Dedifferentiated amniotic fluid mesenchymal stem cell (primary cell): ENCODE measurements at regions not wholly inside any gene's neighbourhood (a gene's known extent, or its start where the extent isn't known, plus 50 kb on each side); places are given as distances from the start of the nearest gene placed in this dataset.
A peak's percentile ranks its signal among the peaks of the same experiment; 100 is the strongest.
"Not testable (repeated sequence)": the region's sequence is repeated elsewhere in the genome, so short reads cannot be mapped to it uniquely, and the experiment has no call there.

Experiments used
- DNase-seq: peaks from one replicate; pipeline ENCODE4 v3.0.0-alpha.2; 2016; ENCODE audit errors: extremely low spot score

- no peak for DNase-seq
Observed at GRCh38 chrX:19172741-19173140, 50.5 kb upstream of the ADGRG2 start.

DNA sequence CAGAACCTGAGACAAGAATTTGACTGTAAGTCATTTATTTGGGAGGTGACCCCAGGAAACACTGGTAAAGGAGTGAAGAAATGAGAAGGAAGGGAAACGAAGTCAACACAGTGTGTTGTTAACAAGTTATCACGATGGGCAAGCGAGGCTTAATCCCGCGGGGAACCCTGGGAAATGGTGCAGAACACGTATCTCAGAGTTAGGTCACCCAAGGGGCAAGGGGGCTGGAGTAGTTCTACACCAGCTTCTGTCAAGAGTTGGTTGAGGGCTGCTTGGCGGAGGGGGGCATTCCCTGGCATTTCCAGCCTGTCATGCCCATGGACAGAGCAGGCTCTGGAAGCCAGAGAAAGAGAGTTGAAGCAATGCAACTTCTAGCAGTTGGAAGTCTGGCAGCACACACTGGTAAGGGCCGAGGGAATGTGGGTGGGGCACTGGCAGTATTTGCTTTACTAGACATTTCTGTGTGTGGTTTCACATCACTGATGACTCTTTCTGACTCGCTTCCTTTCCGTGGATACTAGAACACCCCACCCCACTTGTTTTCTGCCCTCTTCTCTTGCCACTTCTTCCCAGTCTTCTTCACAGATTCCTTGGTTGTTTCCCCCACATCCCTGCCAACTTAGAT is 52.2 kb upstream of the ADGRG2 start:
- DNase-seq, result peak; percentile 34

GRCh38 chrX:19176901-19177630 is 54.8 kb upstream of the ADGRG2 start:
- DNase-seq, result no peak

GRCh38 chrX:19177721-19178120 is 55.5 kb upstream of the ADGRG2 start:
- no peak for DNase-seq

DNA sequence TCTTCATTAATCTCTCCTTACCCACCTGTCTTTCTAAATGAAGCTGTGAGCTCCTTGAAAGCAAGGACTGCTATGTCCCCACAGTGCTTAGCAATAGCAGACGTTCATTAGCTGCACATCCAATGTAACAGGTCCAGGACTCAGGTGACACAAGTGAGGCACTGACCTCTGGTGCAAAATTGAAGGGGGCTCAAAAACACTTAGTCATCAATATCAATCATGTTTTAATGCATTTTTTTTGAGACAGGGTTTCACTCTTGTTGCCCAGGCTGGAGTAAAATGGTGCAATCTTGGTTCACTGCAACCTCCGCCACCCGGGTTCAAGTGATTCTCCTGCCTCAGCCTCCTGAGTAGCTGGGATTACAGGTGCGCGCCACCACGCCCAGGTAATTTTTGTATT is 56.1 kb upstream of the ADGRG2 start:
- DNase-seq, result no peak

- DNase-seq, result no peak
Observed at GRCh38 chrX:19179389-19179788, 57.1 kb upstream of the ADGRG2 start.

DNA sequence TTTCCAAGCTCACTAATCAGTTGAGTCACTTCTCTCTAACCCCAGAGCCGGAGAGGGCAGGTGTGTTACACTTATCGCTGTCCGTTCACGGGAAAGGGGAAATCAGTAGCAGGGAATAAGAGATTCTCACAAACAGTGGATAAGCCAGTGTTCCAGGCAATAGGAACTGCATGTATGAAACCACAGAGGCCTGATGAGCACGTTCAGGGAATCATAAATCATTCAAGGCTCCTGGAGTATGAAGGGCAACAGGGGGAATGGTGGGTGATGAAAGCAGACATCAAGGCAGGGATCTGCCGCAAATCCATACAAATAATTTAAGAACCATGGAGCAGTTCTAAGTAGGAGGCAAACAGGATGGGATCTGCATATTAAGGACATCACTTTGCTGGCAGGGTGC is 59.1 kb upstream of the ADGRG2 start:
- no peak for DNase-seq

GRCh38 chrX:19182785-19183184 is 60.5 kb upstream of the ADGRG2 start:
- no peak for DNase-seq

GRCh38 chrX:19183761-19184477 is 61.7 kb upstream of the ADGRG2 start:
- DNase-seq, result no peak

GRCh38 chrX:19188566-19188965 is 66.3 kb upstream of the ADGRG2 start:
- DNase-seq, result no peak

DNA sequence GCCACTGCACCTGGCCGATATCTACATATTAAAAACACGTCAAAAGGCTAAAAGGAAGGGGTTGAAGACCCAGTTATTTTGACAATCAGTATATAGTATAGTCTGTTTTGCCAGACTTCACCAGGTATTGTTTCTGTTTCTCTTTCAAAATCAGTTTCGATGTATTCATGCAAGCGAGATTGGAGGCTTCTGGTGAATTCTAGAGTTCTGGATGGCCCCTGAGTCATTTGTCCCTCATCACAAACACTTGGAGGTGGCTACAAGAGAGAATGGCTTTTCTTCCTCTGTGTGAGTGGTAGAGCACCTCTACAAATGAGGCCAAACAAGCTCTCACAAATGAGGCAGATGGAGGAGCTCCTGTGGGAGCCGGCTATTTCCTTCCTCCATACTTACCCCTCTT is 68.6 kb upstream of the ADGRG2 start:
- DNase-seq, result no peak

DNA sequence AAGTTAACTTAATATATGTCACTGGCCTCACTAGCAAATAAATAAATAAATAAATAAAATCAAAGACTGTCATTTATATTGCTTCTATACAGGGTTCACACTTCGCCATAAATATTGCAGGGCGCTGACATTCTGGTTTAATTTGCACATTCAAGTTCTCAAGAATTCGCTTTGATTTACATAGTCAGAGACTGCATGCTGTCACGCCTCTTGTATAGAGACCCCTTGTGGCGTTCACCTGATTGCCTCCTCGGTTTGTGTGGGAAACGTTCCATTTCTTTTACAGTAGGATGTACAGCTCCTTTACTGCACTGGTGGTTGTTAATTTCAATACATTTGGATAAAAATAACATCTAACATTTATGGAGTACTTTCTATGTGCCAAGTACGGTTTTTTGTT is 71.3 kb upstream of the ADGRG2 start:
- no peak for DNase-seq

DNA sequence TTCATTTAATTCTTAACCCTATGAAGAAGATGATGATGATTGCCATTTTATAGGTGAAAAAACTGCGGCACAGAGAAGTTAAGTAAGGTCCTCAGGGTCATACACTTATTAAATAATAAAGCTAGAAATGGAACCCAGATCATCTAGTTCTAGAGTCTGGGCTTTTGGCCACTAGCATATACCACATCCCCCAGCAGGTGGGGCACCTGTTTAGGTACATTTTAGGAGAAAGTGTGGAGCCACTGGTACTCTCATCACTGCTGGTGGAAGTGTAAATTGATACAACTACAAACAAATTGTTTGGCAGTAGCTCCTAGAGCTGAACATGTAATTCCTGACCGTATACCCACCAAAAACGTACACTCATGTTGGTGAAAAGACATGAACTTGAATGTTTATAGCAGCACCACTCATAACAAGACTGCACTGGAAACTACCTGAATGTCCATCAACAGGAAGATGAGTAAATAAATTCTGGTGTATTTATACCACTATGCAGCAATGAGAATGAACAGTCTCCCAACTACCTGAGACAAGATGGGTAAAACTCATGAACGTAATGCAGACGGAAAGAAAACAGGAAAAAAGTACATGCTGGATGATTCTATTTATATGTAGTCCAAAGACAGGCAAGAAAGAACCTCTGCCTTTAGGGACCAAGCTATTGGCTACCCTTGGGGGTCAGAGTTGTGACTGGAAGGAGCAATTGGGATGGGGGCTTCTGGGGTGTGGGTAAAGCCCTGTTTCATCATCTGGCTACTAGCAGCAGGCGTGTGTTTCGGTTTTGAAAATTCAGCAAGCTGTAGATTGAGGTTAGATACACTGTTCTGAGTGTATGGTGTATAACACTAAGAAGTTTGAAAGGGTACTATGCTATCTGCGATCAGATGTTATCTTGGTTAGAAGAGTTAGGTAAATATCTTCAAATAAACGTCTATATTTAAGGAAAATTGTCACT is 72.3 kb upstream of the ADGRG2 start:
- DNase-seq, result no peak

GRCh38 chrX:19195243-19195610 is 73.0 kb upstream of the ADGRG2 start:
- no peak for DNase-seq

- DNase-seq, result no peak
Observed at GRCh38 chrX:19198473-19198872, 76.2 kb upstream of the ADGRG2 start.

- no peak for DNase-seq
Observed at GRCh38 chrX:19202171-19202570, 79.9 kb upstream of the ADGRG2 start.

- no peak for DNase-seq
Observed at GRCh38 chrX:19204636-19205035, 82.4 kb upstream of the ADGRG2 start.

DNA sequence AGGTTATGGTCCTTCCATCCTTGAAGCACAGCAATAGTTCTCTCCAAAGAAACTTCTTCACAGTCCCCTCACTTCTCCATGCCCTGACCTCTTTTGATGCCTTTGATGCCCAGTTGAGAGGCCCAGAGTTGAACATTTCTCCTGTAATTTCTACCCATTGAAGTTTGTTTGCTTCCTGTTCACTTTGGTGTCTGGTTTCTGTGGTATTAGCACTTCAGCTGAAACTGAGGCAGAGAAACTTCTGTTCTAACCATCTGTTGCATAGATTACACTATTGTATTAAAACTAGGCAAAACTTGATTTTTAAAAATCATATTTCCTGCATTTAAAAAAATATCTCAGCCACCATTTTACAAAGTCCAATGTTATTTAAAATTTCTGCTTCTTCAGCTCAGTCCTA is 89.8 kb upstream of the ADGRG2 start:
- DNase-seq, result no peak

DNA sequence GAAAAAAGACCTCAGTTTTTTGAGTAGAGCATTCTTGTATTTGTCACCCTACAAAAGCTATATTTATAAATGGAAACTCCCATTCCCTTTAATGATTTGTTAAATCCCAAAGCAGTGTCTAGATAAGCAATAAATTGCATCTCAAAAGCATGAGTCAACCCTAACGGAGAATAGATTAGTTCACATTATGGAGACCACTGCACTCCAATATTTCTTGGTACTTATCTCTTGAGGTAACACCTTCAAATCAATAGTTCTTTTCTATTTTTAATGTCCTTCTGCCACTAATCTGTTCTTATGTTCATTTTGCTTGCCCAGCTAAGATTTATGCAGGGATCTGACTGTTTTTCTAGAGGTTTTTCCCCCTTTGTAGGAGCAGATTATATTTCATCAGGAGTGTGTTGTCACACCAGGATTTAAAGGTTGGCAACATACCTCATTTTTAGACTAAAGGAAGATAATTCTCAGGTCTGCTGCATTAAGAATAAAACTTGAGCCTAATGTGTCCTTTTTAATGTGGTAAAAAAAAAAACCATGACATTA is 91.4 kb upstream of the ADGRG2 start:
- DNase-seq, result no peak

DNA sequence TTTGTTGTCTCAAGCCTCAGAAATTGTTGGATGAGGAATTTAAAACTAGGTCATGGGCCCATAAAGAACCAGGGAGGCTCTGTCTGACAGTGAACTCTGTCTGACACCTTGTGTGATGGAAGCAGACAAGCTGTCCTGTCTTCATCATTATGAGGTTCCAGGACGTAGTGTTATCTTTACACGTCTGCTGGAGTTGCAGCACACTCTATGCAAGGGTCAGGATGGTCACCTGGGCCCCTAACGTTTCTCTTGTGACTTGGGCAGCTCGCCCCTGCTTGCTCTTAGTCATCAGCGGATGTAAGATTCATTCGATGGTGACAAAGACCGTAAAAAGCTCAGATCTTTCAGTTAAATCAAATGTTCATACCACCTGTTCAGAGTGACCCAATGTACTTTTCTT is 92.0 kb upstream of the ADGRG2 start:
- DNase-seq, result no peak

GRCh38 chrX:19225909-19226308 is 103.6 kb upstream of the ADGRG2 start:
- no peak for DNase-seq

DNA sequence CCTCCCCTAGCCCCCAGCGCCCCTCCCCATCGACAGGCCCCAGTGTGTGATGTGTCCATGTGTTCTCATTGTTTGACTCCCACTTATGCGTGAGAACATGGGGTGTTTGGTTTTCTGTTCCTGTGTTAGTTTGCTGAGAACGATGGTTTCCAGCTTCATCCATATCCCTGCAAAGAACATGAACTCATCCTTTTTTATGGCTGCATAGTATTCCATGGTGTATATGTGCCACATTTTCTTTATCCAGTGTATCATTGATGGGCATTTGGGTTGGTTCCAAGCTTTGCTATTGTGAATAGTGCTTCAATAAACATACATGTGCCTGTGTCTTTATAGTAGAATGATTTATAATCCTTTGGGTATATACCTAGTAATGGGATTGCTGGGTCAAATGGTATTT is 107.6 kb upstream of the ADGRG2 start:
- DNase-seq, result not testable (repeated sequence)
